Rectal smooth muscle tissue (tissue), 1 donor: ENCODE measurements at regions not wholly inside any gene's neighbourhood (a gene's known extent, or its start where the extent isn't known, plus 50 kb on each side); places are given as distances from the start of the nearest gene placed in this dataset.

Source experiments
- H3K27ac ChIP-seq: one replicate; pipeline ENCODE4 v1.7.0; 2013; ENCODE audit warnings: low read depth, low read length, inconsistent platforms
- H3K27me3 ChIP-seq: one replicate; pipeline ENCODE4 v1.7.0; 2013; ENCODE audit warnings: low read length; ENCODE audit not compliant: control insufficient read depth, insufficient read depth
- H3K36me3 ChIP-seq: one replicate; pipeline ENCODE4 v1.7.0; 2013; ENCODE audit warnings: low read length; ENCODE audit not compliant: control insufficient read depth, insufficient read depth
- H3K4me1 ChIP-seq: one replicate; pipeline ENCODE4 v1.7.0; 2013; ENCODE audit warnings: low read length; ENCODE audit not compliant: control insufficient read depth, insufficient read depth
- H3K4me3 ChIP-seq: one replicate; pipeline ENCODE4 v1.7.0; 2013; ENCODE audit warnings: low read length
- H3K9ac ChIP-seq: one replicate; pipeline ENCODE4 v1.7.0; 2013; ENCODE audit warnings: low read length

DNA sequence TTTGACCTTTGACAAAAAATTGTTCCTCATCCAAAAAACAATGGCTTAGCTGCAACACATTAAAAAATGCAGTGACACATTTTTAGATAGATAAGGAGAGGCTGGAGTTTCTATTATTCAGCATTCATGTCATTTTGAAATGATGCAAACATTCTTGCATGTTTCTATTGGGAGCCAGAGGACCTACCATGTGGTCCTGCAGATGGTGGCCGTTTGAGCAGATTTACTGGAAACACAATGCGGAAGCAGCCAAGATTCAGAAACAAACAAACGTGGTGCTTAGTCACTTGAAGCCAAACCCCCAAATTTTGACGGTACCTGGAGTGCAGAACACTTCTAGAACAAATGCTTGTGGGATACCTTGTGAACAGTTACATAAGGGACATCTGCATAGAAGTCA, 456.7 kb downstream of the PCDH18 start:
- Histone ChIP-seq H3K27ac (no peak overlapping the region), H3K36me3 (no peaks in the 10 kb centered on the region), H3K27me3 (no peaks in the 10 kb centered on the region)

DNA sequence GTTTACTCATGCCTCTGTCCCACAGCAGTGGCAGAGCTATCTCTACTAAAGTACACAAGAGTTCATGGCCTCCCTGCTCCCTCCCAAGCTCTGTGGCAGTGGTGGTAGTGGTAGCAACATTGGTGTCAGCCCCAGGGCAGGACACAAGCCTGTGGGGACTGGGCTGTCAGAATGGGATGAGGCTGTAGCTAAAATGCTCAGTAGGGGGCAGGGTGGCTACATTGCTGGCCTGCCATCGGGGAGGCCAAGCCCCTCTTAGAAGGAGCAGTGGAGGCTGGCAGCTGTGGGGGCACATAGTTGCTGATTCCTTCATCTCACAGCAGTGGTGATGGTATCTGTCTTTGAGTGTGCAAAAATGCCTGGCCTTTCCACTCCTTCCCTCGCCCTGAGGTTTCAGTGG, 461.7 kb downstream of the PCDH18 start:
- no peak overlapping the region for H3K9ac ChIP-seq
- no peaks in the 10 kb centered on the region for H3K27me3 ChIP-seq
- no peak overlapping the region for H3K27ac ChIP-seq
- H3K4me1 ChIP-seq: no peaks in the 10 kb centered on the region
- no peak overlapping the region for H3K4me3 ChIP-seq
- H3K36me3 ChIP-seq: no peaks in the 10 kb centered on the region

More for the DNA sequence above, 456.7 kb downstream of the PCDH18 start:
- Histone ChIP-seq H3K4me3 (no peak overlapping the region), H3K9ac (no peak overlapping the region), H3K4me1 (no peaks in the 10 kb centered on the region)

DNA sequence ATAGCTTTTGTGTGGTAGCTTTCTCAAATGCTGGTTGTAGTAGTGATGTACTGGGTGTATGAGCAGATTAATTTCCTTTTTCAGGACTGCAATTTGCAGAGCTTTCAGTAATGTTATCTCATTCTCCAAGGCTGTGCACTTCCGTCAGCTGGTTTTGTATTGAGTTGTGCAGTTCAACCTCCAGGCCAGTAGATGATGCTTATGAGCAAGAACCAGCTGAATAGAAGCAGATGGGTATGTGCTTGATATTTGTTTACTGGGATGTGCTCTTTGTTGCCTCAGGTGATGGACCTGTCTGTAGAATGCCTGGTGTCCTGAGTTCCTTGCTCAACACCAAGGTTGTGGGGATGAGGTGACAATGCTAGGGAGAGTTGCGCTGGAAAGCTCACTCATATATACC, 462.8 kb downstream of the PCDH18 start:
- H3K27me3 ChIP-seq: no peaks in the 10 kb centered on the region
- no peaks in the 10 kb centered on the region for H3K36me3 ChIP-seq
- H3K27ac ChIP-seq: no peak overlapping the region
- no peak overlapping the region for H3K4me3 ChIP-seq
- no peaks in the 10 kb centered on the region for H3K4me1 ChIP-seq
- no peak overlapping the region for H3K9ac ChIP-seq

DNA sequence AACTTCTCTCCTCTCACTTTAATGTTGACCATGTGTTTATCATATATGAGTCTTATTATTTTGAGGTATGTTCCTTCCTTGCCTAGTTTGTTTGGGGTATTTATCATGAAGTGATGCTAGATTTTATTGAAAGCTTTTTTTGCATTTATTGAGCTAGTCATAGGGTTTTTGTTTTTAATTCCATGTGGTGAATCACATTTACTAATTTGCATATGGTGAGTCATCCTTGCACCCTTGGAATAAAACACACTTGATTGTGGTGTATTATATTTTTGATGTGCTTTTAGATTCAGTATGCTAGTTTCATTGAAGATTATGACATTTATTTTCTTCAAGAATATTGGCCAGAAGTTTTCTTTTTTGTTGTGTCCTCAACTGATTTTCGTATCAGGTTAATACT, 464.6 kb downstream of the PCDH18 start:
- Histone ChIP-seq H3K36me3 (no peaks in the 10 kb centered on the region), H3K27me3 (no peaks in the 10 kb centered on the region), H3K9ac (no peak overlapping the region)

DNA sequence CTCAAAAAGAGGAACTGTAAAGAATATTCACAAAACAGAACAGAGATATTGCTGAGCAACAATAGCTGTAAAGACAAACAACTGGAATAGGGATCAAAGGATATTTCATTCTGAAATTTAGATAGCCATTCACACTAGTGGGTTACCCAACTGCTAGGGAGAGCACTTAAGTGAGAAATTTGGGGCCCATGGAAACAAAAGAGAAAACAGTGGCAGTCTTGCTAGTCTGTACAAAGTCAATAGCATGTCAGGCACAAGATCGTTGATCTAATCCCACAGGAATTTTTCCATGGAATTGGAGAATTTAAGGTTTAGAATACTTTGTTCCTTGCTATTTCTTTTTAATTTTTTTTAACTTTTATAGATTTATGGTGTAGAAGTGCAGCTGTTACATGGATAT, 467.0 kb downstream of the PCDH18 start:
- no peaks in the 10 kb centered on the region for H3K36me3 ChIP-seq
- H3K4me3 ChIP-seq: no peak overlapping the region
- no peaks in the 10 kb centered on the region for H3K4me1 ChIP-seq
- no peak overlapping the region for H3K9ac ChIP-seq
- H3K27me3 ChIP-seq: no peaks in the 10 kb centered on the region
- no peak overlapping the region for H3K27ac ChIP-seq

More for the DNA sequence above, 464.6 kb downstream of the PCDH18 start:
- Histone ChIP-seq H3K4me3 (no peak overlapping the region), H3K27ac (no peak overlapping the region), H3K4me1 (no peaks in the 10 kb centered on the region)

DNA sequence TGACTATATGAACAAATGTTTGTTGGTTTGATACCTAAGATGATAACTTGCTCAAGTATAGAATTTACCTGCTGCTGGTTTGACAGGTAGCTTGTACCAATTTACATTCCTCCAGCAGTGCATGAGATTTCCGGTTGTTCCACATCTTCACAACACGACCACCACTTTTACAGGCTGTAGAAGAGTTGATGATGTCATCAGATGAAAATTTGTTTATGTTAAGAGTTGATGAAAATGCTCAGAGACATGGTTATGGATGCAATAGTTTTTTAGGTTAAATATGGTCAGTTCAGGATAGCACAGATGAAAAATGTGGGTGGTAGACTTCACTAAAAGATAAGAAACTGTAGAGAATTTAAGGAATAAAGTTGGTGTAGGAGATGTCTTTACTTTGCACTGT, 468.3 kb downstream of the PCDH18 start:
- no peaks in the 10 kb centered on the region for H3K27me3 ChIP-seq
- no peak overlapping the region for H3K27ac ChIP-seq
- no peaks in the 10 kb centered on the region for H3K36me3 ChIP-seq
- H3K4me3 ChIP-seq: no peak overlapping the region
- no peaks in the 10 kb centered on the region for H3K4me1 ChIP-seq
- no peak overlapping the region for H3K9ac ChIP-seq

DNA sequence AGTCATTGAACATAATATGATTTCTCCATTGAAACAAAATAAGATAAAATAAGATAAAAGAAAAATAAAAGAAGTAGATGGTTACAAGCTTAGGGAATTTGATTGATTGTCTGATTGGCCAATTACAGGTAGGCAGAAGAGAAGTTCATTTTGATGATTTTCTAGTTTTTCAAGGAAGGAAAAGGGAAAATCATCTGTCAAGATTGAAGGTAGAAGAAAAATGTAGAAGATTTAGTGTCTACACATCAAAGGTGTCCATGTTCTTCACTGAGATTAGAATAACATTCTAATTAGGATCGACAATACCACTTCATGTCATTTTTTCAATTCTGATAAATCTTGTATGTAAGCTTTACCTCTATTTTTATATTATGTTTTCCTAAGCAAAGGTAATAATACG, 489.1 kb downstream of the PCDH18 start:
- Histone ChIP-seq H3K27me3 (no peaks in the 10 kb centered on the region), H3K4me1 (no peaks in the 10 kb centered on the region), H3K4me3 (no peak overlapping the region), H3K9ac (no peak overlapping the region), H3K36me3 (no peaks in the 10 kb centered on the region), H3K27ac (no peak overlapping the region)

DNA sequence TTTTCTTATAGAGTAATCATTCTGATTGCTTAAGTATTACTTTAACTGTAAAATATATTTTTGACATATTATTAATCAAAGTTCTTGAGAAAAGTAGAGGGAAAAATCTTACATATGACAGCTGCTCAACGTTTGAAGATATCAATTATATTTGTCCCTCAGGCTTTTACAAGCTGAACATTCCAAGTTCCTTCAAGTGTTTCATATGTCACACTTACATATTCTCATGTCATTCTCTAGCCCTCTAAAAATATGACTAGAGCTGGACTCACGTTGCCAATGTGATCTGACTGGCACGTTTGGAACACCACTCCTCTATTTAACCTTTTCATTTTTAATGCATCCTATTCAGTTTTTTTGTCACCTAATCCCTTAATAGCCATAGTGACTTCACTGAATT, 492.9 kb downstream of the PCDH18 start:
- Histone ChIP-seq H3K36me3 (no peaks in the 10 kb centered on the region), H3K27me3 (no peaks in the 10 kb centered on the region)

DNA sequence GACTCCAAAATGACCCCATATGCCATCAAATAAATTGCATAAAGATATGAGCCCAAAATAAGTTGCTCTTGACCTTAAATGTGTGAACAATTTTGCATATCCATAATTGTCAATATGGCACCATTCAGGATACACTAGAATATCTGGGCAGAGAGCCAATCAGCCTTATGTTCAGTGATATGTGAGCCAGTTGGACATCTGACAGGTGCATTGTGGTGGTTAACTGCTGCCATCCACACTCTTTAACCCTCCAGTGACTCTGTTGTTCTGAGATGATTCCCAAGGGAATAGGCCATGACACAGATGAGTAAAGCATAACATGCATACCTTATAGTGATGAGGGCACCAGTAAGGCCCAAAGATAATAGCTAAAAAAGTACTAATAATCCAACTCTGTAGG, 500.1 kb downstream of the PCDH18 start:
- no peaks in the 10 kb centered on the region for H3K36me3 ChIP-seq
- no peaks in the 10 kb centered on the region for H3K27me3 ChIP-seq
- H3K9ac ChIP-seq: no peak overlapping the region
- no peaks in the 10 kb centered on the region for H3K4me1 ChIP-seq
- H3K27ac ChIP-seq: no peak overlapping the region
- H3K4me3 ChIP-seq: no peak overlapping the region

More for the DNA sequence above, 492.9 kb downstream of the PCDH18 start:
- H3K27ac ChIP-seq: no peak overlapping the region
- no peaks in the 10 kb centered on the region for H3K4me1 ChIP-seq
- no peak overlapping the region for H3K4me3 ChIP-seq
- H3K9ac ChIP-seq: no peak overlapping the region

DNA sequence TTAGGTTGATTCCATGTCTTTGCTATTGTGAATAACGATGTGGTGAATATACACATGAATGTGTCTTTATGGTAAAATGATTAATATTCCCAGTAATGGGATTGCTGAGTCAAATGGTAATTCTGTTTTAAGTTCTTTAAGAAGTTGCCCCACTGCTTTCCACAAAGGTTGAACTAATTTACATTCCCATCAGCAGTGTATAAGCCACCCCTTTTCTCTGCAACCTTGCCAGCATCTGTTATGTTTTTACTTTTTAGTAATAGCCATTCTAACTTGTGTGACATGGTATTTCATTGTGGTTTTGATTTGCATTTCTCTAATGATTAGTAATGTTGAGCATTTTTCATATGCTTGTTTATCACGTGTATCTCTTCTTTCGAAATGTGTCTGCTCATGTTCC, 503.3 kb downstream of the PCDH18 start:
- Histone ChIP-seq H3K27me3 (no peaks in the 10 kb centered on the region), H3K4me3 (no peak overlapping the region), H3K27ac (no peak overlapping the region), H3K9ac (no peak overlapping the region), H3K36me3 (no peaks in the 10 kb centered on the region), H3K4me1 (no peaks in the 10 kb centered on the region)

DNA sequence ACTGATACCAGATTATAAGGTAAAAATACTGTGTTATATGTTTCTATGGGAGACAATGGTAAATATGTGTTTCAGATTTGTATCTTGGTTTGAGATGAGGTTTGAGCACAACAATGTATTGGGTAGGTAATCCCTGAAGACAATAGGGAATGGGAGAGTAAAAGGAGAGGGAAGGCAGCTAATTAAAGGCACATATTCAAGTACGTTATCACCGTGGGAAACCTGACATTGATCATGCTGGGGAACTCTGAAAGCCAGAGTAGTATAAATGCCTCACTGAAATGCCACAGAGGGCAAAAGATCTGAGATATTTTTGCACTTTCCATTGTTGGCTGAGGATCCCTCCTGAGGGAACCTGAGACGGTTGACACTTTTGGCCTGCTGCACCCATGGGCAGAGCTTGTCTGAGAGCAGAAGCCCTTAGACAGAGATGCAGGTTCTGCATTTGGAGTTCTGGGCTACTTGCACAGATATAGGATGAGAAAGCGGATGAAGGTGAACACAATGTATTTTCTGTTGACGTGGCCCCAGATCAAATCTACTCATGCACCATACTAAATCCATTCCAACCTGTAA, 506.7 kb downstream of the PCDH18 start:
- no peaks in the 10 kb centered on the region for H3K36me3 ChIP-seq
- no peak overlapping the region for H3K4me3 ChIP-seq
- no peak overlapping the region for H3K9ac ChIP-seq
- no peak overlapping the region for H3K27ac ChIP-seq
- no peaks in the 10 kb centered on the region for H3K4me1 ChIP-seq
- no peaks in the 10 kb centered on the region for H3K27me3 ChIP-seq

DNA sequence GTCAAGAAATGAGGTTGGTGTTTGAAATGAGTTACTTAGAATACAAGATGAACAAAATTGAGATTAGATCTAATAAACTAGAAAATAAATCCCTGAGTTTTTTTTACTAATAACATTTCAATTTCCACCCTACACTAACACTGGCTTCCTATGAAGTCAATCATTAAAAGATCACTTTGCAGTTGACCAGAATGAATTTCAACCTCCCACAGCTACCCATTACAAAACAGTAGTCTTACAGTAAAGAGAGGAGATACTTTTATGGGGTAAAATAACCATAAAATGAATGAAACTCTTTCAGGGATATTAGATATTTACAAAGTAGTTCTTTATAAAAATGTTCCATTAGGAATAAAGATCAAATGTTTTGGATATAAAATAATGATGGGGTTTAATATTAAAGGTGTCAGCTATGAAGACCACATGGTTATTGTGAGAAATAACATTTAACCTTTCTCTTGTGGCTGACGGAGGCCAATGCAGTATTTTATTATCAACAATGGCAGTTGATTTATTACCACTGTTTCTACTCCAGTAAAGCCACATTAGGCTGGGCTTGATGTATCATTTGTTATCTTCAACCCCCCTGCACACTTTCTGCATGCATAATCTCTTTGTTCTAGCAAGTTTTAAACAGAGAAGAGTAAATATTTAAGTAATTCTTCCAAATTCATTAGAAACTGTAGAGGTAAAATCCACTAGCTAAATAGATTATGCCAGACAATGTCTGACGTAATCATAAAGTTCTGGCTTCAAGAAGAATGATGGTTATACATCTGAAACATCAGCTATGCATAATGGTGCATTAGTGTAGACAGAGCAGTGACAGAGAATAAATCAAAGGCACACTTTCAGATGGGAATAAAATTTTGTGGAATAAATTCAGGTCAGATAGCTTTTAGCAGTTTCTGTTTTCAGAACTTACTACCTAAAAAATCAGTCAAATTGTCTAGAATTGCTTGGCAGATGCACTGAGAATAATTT, 516.6 kb downstream of the PCDH18 start:
- Histone ChIP-seq H3K27ac (no peak overlapping the region), H3K4me3 (no peak overlapping the region), H3K36me3 (no peaks in the 10 kb centered on the region), H3K4me1 (no peaks in the 10 kb centered on the region), H3K9ac (no peak overlapping the region), H3K27me3 (no peaks in the 10 kb centered on the region)

DNA sequence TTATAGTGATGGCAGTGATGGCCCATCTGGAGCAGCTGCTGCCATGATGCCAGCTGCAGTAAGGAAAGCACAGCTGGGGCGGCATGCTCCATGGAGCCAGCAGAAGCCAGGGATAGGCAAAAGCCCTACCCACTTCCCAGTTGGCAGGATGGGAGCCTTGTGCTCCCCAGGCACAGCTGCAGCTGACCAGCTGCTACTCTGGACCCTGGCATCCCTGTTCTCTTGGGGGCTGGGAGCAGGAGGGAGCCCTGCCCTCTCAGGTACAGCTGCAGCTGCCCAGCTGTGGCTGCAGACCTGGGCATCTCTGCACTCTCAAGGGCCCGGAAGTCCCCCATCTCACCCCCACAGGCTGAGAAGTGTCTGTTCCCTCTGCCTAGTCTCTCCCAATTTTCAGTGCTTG, 531.9 kb downstream of the PCDH18 start:
- Histone ChIP-seq H3K4me1 (no peaks in the 10 kb centered on the region), H3K9ac (no peak overlapping the region), H3K27ac (no peak overlapping the region), H3K36me3 (no peaks in the 10 kb centered on the region), H3K4me3 (no peak overlapping the region), H3K27me3 (no peaks in the 10 kb centered on the region)
